ENCODE measurements at regions not wholly inside any gene's neighbourhood (a gene's known extent, or its start where the extent isn't known, plus 50 kb on each side); places are given as distances from the start of the nearest gene placed in this dataset.

GRCh38 chr4:130064471-130064870, 968.5 kb downstream of the C4orf33 start:
- no peak for TF ChIP-seq CTCF (IDR thresholded peaks at IDR 0.05)
- no peak for TF ChIP-seq POLR2A (IDR thresholded peaks at IDR 0.05)
